DMS 273 (cell line): ENCODE measurements at regions not wholly inside any gene's neighbourhood (a gene's known extent, or its start where the extent isn't known, plus 50 kb on each side); places are given as distances from the start of the nearest gene placed in this dataset.

Experiments
- DNase-seq: peaks from one replicate; lab custom pipeline; 2025; ENCODE audit not compliant: unreplicated experiment; lab: John Stamatoyannopoulos, UW

DNA sequence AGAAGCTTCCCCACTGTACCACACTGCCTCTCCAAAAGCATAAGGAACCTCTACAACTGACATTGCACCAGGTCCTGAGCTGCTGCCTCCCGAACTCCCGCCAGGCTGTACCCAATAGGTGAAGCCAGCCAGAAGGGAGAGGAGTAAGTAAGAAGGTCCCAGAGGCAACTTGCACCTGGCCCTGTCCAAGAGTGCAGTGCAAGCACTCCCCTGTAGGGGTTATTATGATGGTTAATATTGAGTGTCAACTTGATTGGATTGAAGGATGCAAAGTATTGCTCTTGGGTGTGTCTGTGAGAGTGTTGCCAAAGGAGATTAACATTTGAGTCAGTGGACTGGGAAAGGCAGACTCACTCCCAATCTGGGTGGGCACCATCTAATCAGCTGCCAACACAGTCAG lies 879.3 kb upstream of the SLIT2 start:
- DNase-seq = no peak

DNA sequence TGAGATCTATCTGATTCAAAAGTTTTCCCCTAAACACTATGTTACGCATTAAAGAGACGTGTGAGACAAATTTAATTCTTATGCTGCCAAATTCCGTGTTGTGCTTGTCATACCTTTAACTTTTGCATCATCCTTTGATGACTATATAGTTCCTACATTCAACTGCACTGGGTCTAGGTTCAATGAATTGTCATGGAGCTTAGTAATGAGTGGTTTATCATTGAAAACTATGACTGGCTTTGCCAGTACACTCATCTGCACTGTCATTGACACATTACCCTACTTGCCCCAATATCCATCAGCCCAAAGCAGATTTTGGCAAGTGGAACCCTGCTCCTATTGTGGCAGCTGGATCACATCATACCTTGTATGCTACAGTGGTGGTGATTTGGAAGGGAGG lies 882.9 kb upstream of the SLIT2 start:
- DNase-seq = no peak

DNA sequence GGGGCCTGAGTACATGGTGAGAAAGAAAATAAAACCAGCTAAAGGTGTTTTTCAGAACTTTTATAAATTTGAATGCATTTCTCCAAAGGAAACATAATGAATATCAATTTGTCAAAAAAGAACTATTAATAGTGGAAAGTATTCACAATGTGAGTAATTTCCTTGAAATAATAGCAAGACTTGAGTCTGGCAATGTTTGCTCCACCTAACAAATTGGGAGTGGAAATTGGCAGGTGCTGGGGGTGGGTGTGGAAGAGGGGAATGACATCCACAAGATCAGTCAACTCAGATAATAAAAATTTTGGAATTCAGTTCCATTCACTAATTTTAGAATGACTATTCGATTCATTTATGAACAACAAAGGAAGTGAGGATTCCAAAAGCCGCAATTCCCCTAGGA lies 884.8 kb upstream of the SLIT2 start:
- DNase-seq = no peak

DNA sequence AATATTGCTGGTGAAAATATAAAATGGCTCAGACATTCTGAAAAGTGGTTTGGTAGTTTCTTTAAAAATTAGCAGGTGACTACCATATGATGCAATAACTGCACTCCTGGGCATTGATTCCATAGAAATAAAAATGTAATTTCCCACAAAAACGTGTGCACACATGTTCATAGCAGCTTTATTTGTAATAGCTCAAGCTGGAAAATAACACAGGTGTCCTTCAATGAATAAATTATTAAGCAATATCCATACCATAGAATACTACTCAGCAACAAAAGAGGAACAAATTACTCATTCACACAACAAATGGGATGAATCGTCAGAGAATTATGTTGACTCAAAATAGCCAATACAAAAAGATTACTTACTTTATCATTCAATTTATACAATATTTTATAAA lies 893.7 kb upstream of the SLIT2 start:
- no peak for DNase-seq

DNA sequence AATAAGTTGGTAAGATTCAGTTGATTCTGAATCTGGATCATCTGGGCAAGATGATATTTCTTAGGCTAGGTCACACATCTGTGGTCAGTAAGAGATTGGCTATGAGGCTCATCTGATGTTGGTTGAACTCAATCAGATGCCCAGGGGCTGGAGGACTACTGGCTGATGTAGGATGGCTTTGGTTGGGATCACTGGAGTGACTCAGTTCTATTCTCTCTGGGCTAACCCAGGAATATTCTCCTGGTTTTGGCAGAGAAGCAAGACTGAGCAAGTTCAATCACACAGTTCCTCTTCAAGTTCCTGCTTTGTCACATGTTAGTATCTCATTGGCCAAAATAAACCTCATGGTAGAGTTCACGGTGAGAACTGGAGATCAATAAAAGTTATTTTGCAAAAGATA lies 902.3 kb upstream of the SLIT2 start:
- no peak for DNase-seq

DNA sequence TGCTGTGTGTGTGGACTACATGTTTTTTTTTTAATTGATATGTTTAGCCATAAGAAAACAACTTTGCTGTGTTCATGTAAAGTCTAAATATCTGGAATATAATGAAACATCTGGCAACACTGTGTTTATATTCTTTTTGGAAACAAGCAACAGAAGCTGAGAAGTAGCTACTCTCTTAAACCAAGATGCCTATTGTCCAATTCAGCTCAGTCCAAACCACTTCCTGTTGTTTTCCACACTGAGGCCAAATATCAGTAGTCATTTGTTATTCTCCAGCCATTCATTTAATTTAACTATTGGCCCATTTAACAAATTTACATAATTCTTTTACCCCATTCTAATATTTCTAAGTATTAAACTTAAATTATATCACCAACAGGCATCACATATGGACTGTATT lies 903.0 kb upstream of the SLIT2 start:
- no peak for DNase-seq

DNA sequence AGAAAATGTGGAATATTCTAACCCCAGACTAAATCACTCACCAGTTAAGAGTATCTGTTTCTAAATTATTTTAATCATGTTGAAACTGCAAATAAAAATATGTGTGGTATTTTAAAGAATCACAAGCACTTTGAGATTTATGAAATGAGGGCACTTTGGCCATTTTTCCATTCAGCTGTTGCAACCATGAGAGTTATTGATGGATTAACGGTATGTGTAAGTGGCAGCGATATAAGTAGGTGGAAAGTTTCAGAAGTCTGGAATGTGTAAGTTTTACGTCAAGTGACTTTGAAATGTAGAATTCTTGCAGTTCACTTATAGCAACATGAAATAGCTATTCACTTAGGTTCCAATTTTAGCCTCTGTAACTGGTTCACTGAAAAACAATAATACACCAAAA lies 905.1 kb upstream of the SLIT2 start:
- DNase-seq = no peak

DNA sequence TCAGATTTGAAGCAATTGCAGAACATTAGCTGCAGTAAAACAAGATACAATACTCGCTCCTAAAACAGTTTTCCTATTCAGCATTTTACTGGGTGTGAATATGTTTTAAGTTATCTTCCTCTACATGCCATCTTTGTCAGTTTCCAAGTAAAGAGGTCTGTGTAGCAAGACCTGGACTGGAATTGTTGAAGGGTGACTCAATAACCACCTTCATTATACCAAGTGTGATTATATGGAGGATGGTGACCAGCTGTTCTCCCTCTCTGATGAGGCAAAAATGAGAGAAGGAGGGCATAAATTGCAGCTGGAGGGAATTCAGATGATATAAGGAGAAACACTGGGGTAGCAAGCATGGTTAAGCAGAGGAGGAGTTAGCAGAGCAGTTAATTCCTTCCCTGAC lies 922.1 kb upstream of the SLIT2 start:
- DNase-seq = peak; percentile 0

DNA sequence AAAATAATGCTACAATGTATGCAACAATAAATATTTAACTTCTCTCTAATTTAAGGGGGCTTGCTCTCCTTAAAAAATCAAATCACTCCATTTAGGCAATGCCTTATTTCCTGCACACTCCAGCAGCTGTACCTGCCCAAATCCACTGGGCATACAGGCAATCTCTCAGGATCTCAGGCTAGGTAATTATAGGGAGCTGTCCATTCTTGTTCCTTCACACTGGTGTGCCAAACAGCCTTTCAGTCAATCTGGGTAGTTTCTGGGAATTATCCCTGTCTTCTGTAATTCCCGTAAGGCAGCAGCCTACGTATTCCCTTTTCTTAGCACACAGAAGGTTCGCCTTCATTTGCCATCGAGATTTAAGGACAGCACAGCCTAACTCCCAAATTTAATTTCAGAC lies 922.6 kb upstream of the SLIT2 start:
- peak; percentile 0 for DNase-seq

DNA sequence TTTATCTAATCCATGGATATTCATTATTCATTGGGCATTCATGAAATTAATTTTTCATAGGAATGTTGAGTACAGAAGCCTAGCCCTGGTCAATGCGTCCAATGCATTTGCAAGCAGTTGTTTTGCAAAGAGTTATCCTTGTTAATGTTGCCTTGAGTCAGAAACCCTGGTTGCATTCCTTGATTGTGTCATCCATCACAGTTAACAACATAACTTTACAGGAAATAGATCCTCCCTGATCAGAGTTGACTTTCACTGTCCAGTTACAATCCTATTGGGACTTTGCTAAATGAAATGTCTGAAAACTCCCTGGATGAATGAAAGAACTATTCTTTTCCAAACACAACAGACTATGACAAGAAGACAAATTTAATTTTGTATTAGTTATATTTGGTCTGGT lies 924.3 kb upstream of the SLIT2 start:
- DNase-seq = no peak

DNA sequence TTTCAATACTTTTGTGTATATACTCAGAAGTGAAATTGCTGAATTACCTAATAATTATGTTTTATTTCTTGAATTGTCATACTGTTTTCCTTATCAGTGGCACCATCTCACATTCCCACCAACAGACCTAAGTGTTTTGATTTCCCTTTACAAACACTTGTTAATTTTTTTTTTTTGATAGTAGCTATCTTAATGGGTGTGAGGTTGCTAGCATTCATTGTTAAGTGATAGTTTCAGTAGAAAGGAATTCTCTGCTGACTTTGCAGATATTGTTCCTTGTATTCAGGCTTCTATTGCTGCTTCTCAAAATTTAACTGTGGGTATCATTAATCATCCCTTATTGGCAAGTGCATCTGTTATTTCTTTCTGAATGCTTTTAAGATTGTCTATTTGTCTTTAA lies 927.5 kb upstream of the SLIT2 start:
- DNase-seq = no peak

DNA sequence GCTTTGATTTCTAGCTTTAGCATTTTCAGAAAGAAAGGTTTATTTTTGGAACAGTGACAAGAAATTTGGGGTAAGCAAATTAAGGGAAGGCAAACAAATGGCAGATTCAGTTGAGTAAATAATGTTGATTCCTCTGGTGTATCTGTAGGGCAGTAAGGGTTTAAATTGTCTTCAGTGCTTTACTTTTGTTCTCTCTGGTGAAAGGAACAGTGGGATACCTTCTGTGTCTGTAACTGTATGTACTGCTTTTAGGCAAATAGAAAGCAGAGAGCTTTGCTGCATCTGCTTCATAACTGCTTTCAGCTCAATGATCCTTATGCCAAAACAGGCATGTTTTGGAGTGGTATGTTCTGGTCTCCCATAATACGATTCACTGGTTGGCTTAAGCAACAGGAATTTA lies 932.1 kb upstream of the SLIT2 start:
- no peak for DNase-seq

DNA sequence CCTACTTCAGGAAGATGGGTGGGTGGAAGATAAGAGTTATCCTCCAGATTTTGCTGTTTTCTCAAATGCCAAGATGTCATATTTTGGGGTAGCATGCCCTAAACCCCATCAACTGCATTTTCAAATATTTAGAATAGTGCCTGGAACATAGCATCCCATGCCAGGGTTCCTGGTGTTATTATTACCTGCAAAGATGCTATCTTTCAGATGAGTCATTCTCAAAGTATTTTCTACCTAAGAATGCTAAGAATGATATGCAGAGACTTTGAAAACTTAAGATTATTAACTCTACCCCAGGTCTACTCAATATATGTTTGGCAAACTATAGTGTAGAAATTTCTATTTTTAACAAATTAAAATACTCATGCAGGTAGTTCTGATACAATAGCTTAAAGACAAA lies 934.3 kb upstream of the SLIT2 start:
- DNase-seq = no peak

DNA sequence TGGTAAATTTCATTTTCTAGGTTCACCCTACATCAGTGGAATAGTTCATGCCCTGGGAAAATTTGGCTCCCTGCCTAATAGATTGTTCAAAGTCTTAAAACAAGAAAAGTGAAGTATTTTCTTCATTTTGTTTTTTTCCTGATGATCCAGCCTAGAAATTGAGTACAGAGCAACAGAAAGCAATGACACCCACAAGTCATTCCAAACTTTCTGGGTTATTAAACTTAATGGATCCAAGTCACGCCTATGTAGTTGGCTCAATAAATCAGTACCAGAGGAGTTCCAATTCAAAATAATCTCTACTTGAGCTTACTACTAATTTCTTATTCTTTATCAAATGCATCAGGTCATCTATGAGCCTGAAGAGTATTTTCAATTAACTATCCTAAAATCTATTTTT lies 937.6 kb upstream of the SLIT2 start:
- DNase-seq = no peak

DNA sequence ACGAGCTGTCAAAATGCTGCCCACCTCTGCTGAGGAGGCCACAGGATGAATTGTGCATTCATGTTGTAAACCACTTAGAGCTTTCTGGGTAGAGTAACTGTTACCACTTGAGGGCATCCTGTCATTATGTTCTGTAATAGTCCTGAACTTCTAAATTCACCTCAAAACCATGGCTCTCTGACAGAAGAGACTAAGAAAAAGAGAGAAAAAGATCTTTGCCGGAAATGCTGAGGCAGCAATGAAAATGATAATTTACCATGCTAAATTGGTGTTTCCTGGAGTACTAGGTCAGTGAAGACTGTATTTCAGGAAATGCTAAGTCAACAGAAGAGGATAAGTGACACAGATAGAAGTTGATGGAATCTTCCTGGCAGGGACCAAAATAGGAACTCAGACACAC lies 942.3 kb upstream of the SLIT2 start:
- no peak for DNase-seq

DNA sequence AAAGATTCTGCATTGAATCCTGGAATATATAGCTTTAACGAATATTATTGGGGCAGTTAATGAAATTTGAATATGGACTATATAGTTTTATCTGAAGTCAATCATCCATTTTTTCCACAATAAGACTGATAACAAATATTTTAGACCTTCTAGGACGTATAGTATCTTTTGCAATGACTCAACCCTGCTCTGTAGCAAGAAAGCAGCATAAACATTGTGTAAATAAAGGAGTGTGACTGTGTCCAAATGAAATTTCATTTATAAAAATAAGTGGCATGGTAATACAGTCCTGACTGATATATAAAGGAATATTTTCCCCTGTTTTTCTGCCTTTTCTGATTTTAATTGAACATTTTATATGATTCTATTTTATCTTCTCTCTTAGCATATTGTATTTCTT lies 947.7 kb upstream of the SLIT2 start:
- DNase-seq = no peak

DNA sequence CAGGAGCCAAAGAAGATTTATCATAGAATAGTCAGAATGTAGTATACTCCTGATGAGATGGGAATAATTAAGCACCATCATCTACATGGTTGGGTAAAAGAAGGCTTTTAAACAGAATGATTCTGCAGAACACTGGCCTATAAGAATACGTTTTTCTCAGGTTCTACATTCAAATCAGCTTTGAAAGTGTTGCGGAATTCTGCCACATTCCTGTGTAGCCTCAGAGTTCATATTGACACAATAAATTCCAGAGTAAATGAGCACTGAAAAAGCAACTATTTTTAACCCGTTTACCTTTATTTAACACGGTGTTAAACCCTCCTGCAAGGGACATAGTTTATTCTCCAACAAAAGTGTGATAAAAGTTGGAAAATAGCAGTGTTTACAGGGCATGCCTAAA lies 950.2 kb upstream of the SLIT2 start:
- DNase-seq = no peak

DNA sequence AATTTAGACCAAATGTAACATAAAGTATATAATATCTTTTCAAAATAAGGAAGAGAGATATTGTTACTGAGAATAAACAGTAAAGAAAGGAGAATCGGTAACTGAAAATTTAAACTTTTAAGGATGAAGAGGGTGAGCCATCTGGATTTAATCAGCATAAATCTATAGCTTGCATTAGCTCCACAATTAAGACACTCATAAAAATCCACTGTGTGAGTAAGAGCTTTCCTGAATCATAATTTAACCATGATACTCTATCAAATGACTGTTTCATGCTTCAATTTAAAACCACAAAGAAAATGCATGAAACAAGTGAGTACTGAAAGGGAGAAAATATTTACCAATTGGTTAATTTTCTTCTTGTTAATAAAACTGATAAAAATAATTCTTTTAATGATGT lies 951.5 kb upstream of the SLIT2 start:
- DNase-seq = no peak

DNA sequence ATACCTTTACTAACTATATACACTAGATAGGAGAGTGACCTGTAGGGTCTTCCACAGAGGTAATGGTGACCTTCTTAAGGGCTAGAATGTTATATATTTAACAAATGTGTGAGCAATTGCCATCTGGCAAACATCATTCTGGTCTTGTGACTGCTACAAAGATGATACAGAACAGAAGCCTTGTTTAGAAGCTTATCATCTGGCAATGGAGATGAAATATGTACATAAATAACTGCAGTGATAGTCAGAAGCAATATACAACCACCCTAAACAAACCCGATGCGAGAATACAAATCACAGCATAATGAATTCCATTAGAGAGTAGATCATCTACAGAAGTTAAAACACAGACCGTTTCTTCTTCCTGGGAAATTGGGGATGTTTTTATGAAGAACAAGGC lies 952.7 kb upstream of the SLIT2 start:
- DNase-seq = no peak

DNA sequence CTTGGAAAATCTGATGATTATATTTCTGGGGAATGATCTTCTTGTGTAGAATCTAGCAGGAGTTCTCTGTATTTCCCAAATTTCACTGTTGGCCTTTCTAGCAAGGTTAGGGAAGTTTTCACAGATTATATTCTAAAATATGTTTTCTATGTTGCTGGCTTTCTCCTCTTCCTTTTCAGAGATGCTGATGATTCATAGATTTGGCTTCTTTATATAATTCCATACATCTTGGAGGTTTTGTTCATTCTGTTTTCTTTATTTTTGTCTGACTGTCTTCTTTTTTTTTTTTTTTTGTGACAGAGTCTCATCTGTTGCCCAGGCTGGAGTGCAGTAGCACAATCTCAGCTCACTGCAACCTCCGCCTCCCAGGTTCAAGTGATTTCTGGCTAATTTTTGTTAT lies 957.9 kb upstream of the SLIT2 start:
- DNase-seq = no peak

DNA sequence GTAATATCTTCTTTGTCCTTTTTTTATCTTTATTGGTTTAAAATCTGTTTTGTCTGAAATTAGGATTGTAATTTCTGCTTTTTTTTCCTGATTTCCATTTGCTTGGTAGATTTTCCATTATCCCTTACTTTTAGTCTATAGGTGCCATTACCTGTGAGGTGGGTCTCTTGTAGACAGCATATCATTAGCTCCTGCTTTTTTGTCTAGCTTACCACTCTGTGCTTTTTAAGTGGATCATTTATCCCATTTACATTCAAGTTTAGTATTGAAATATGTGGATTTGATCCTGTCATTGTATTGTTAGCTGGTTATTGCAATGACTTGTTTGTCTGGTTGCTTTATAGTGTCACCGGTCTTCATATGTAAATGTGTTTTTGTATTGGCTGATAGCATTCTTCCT lies 958.6 kb upstream of the SLIT2 start:
- no peak for DNase-seq

DNA sequence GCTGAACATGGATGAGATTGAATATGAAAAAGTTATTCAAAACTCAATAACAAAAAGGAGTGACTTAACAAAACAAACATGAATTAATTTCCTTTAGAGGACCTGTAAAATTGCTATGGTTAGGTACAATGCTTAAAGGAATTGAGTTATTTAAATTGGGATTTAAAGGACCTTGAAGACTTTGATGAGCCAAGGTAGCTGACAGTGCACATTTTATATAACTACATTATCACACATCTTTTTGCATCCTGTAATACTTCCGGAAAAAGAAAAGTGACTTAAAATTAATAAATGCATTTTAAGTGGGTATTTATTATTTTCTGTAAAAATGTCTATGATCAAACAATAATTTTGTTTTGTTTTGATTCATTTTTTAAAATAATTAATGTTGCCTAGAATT lies 964.8 kb upstream of the SLIT2 start:
- no peak for DNase-seq

DNA sequence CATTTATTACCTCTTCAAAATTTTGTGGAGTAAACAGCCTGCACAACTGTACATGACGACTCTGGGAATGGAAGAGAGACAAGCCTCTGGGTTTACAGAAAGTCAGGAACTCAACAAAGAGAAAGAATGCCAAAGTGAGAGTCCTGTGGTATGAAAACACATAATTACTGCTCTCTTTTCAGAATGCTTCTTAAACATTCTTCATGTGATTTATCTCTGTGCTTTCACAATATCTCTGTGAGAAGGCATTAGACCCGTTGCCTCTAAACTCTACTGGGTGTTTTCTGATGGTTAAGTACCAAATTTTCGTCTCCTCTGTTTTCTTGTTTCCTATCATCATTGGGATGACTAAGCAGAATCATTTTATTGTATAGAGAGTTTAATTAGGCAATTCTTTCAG lies 966.6 kb upstream of the SLIT2 start:
- no peak for DNase-seq

DNA sequence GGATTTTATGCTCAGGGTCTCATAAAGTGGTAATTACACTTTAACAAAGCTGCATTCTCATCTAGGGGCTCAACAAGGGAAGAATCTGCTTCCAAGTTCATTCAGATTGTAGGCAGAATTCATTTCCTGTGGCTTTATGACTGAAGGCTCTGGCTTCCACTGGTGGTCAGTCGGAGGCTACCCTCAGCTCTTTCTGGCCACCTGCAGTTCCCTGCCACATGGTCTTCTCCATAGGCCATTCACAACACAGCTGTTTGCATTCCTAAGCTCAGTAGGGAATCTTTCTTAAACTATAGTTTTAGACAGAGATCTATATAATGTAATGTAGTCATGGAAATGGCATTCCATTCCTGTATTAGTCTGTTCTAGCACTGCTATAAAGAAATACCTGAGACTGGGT lies 973.0 kb upstream of the SLIT2 start:
- no peak for DNase-seq
